CD4-positive, alpha-beta T cell (primary cell): ENCODE measurements at regions not wholly inside any gene's neighbourhood (a gene's known extent, or its start where the extent isn't known, plus 50 kb on each side); places are given as distances from the start of the nearest gene placed in this dataset.

Source experiments
- ATAC-seq: fragments of 200-7000 bp; cut with Tn5 transposase; one replicate; pipeline ENCODE4 v1.10.0; 2022; ENCODE audit warnings: mild to moderate bottlenecking; ENCODE audit not compliant: poor library complexity
- CTCF ChIA-PET: fragments of 350-600 bp; sonication (Branson Sonifier 250); formaldehyde crosslinking; loops from one replicate; lab custom pipeline; 2021; ENCODE audit warnings: antibody characterized with exemption, inconsistent platforms; lab: Charles Lee
- POLR2A ChIA-PET: fragments of 350-600 bp; sonication (Branson Sonifier 250); formaldehyde crosslinking; loops from one replicate; lab custom pipeline; 2021; ENCODE audit warnings: antibody characterized with exemption, inconsistent platforms; lab: Charles Lee
- DNase-seq, 14 experiments: peaks; one replicate each; pipeline ENCODE4 v3.0.0-alpha.2; 2013 to 2020; ENCODE audit warnings: mixed read lengths in 2 of 14
- H3K27ac ChIP-seq, 2 donors: one replicate each; pipeline versions ENCODE4 v1.5.1 to v1.7.0; 2013; ENCODE audit warnings: low read length in 2 of 2, low read depth in 1 of 2, mild to moderate bottlenecking in 1 of 2
- H3K27me3 ChIP-seq, 2 experiments: 1 replicate in 1 of 2; 2 replicates in 1 of 2; pipeline versions ENCODE4 v1.6.1 to v1.7.0; 2013; ENCODE audit warnings: low read length in 2 of 2, control low read depth in 1 of 2, mild to moderate bottlenecking in 1 of 2, moderate library complexity in 1 of 2; ENCODE audit not compliant: insufficient read depth in 2 of 2, control insufficient read depth in 1 of 2
- H3K36me3 ChIP-seq: one replicate; pipeline ENCODE4 v1.6.1; 2013; ENCODE audit warnings: low read length, control low read depth; ENCODE audit not compliant: insufficient read depth
- H3K4me1 ChIP-seq: one replicate; pipeline ENCODE4 v1.6.1; 2013; ENCODE audit warnings: low read length, control low read depth; ENCODE audit not compliant: insufficient read depth
- H3K4me3 ChIP-seq: one replicate; pipeline ENCODE4 v1.5.1; 2013; ENCODE audit warnings: mild to moderate bottlenecking, low read length, moderate library complexity
- H3K9me3 ChIP-seq, 2 experiments: 1 replicate in 1 of 2; 2 replicates in 1 of 2; pipeline versions ENCODE4 v1.6.1 to v1.7.0; 2013; ENCODE audit warnings: low read length in 2 of 2, mild to moderate bottlenecking in 2 of 2, control low read depth in 1 of 2, moderate library complexity in 1 of 2; ENCODE audit not compliant: control insufficient read depth in 1 of 2, insufficient read depth in 1 of 2
- H3K27ac Mint-ChIP-seq: one replicate; pipeline ENCODE4 v1.8.0; 2020; ENCODE audit warnings: mixed read lengths
- H3K27me3 Mint-ChIP-seq: one replicate; pipeline ENCODE4 v1.8.0; 2021; ENCODE audit warnings: mixed read lengths
- H3K36me3 Mint-ChIP-seq: one replicate; pipeline ENCODE4 v1.8.0; 2021; ENCODE audit warnings: low read depth, mixed read lengths
- H3K4me1 Mint-ChIP-seq: one replicate; pipeline ENCODE4 v1.8.0; 2021; ENCODE audit warnings: low read depth, mixed read lengths
- H3K4me3 Mint-ChIP-seq: one replicate; pipeline ENCODE4 v1.8.0; 2020; ENCODE audit warnings: mild to moderate bottlenecking, mixed read lengths
- H3K9me3 Mint-ChIP-seq: one replicate; pipeline ENCODE4 v1.8.0; 2020; ENCODE audit warnings: mixed read lengths
- intact Hi-C, 2 experiments: fragments of 100-400 bp; cut with DNase I in 1 of 2; cut with micrococcal nuclease in 1 of 2; formaldehyde crosslinking; loops; one replicate each; pipeline versions ENCODE4 v1.15.1 to v1.9.0; 2023 to 2025; cut with DNase I, micrococcal nuclease
- TF ChIP-seq, protein P1 (sequence below): fragments of 200-600 bp; IDR thresholded peaks from one replicate; pipeline ENCODE4 v1.8.0; 2022; ENCODE audit warnings: antibody characterized with exemption, mild to moderate bottlenecking

DNA sequence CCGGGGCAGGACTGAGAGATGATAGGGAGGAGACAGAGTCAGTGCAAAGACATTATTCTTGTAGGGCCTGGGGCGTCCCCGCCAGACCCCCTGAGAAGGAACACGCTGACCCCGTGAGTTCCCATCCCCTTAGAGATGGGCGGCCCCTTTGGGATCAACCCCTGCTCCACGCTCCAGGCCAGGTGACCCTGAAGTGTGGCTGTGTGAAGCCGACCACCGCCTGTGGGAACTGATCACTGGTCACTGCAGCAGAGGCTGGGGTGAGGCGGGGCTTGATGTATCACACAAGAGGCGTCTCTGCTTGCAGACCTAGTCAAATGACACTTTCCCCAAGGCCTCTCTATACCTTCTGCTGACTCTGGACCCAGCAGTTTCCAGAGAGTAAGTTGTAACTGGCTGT lies 157.4 kb upstream of the TWIST2 start:
- peaks cover 0 to 4% of the 10 kb centered on the region in 2 experiments for H3K9me3 ChIP-seq
- TF ChIP-seq, protein P1, sequence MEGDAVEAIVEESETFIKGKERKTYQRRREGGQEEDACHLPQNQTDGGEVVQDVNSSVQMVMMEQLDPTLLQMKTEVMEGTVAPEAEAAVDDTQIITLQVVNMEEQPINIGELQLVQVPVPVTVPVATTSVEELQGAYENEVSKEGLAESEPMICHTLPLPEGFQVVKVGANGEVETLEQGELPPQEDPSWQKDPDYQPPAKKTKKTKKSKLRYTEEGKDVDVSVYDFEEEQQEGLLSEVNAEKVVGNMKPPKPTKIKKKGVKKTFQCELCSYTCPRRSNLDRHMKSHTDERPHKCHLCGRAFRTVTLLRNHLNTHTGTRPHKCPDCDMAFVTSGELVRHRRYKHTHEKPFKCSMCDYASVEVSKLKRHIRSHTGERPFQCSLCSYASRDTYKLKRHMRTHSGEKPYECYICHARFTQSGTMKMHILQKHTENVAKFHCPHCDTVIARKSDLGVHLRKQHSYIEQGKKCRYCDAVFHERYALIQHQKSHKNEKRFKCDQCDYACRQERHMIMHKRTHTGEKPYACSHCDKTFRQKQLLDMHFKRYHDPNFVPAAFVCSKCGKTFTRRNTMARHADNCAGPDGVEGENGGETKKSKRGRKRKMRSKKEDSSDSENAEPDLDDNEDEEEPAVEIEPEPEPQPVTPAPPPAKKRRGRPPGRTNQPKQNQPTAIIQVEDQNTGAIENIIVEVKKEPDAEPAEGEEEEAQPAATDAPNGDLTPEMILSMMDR: no peak
- CTCF ChIA-PET: no interaction called here
- no peak for DNase-seq
- H3K9me3 Mint-ChIP-seq: no peaks in the 10 kb centered on the region
- intact Hi-C loops: no loop called here
- no peak overlapping the region for H3K4me3 Mint-ChIP-seq
- peaks cover 0 to 10% of the 10 kb centered on the region in 2 experiments for H3K27me3 ChIP-seq
- H3K4me1 ChIP-seq: no peaks in the 10 kb centered on the region
- no peaks in the 10 kb centered on the region for H3K4me1 Mint-ChIP-seq
- no peak overlapping the region for H3K27ac ChIP-seq
- H3K36me3 Mint-ChIP-seq: no peaks in the 10 kb centered on the region
- POLR2A ChIA-PET: no interaction called here
- peaks cover 27% of the 10 kb centered on the region for H3K27me3 Mint-ChIP-seq
- H3K27ac Mint-ChIP-seq: no peak overlapping the region
- ATAC-seq: no peak
- H3K4me3 ChIP-seq: no peak overlapping the region
- no peaks in the 10 kb centered on the region for H3K36me3 ChIP-seq

DNA sequence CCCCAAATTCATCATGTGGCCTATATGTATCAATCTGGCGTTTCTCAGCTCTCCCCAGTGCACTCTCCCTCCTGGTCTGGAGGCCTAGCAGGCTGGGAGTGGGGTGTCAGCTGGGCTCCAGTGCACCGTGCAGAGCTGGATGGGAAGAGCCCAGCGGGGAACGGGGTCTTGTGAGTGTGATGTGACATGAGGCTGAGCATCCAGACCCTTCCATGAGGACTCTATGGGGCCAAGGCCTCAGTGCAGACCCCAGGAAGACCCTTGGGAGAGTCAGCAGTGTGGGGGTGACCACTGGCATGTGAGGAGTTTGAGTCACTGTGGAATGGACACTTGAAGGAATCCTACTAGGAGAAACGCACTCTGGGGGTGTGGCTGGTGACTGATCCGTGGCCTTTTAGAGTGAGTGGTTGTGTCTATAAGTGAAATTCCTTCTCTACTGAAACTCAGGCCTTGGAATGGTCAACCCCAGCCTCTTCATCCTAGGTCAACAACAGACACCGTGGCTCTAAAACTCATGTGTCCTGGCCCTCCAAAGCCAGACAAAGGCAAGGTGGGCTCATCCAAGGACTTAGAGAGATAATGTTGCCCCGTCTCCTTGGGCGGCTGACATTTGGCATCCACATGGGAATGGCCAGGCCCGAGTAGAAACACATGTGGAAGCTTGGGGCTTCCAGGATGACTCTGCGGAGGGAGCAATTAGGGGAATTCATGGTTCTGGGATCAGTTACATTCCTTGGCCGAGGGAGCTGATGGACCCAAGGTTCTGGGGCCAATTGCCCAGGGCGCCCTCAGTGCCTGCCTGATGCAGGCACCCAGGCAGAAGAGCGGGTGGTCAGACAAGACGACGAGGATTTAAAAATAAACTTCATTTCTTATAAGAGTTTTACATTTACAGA lies 156.0 kb upstream of the TWIST2 start:
- Histone ChIP-seq H3K4me3 (no peak overlapping the region), H3K4me1 (no peaks in the 10 kb centered on the region), H3K9me3 (peaks cover 0 to 4% of the 10 kb centered on the region in 2 experiments), H3K27me3 (peaks cover 0 to 6% of the 10 kb centered on the region in 2 experiments), H3K27ac (no peak overlapping the region), H3K36me3 (no peaks in the 10 kb centered on the region)
- Mint-ChIP-seq H3K4me1 (no peaks in the 10 kb centered on the region), H3K9me3 (no peaks in the 10 kb centered on the region), H3K27me3 (peaks cover 15% of the 10 kb centered on the region), H3K27ac (no peak overlapping the region), H3K36me3 (no peaks in the 10 kb centered on the region), H3K4me3 (no peak overlapping the region)
- ATAC-seq (no peak), DNase-seq (no peak)
- TF ChIP-seq, protein P1: no peak
- ChIA-PET POLR2A (no interaction called here), CTCF (no interaction called here)
- intact Hi-C loops: no loop called here

DNA sequence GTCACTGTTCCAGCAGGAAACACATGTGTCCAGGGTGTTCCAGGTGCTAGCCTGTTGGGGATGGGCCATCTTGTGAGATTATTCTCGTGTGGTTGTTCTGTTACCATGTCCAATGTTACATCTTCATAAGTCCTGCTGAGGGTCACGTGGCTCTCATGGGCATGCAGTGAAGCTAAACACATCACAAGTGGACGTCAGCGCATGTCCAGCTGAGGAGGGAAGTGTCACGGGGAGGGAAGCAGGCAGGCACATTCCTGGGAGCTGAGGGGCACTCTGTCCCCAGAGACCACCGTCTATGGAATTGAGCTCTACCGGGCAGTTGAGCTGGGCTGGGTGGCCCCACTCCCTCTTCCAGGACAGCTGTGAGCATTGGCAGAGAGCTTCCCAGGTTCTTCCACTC lies 155.3 kb upstream of the TWIST2 start:
- H3K9me3 Mint-ChIP-seq: no peaks in the 10 kb centered on the region
- ATAC-seq (no peak), DNase-seq (no peak)
- no peaks in the 10 kb centered on the region for H3K4me1 ChIP-seq
- peaks cover 0 to 6% of the 10 kb centered on the region in 2 experiments for H3K27me3 ChIP-seq
- H3K4me1 Mint-ChIP-seq: no peaks in the 10 kb centered on the region
- POLR2A ChIA-PET: no interaction called here
- H3K9me3 ChIP-seq: peaks cover 0 to 4% of the 10 kb centered on the region in 2 experiments
- peaks cover 9% of the 10 kb centered on the region for H3K27me3 Mint-ChIP-seq
- no peak overlapping the region for H3K27ac Mint-ChIP-seq
- CTCF ChIA-PET: no interaction called here
- TF ChIP-seq, protein P1: no peak
- H3K36me3 ChIP-seq: no peaks in the 10 kb centered on the region
- H3K36me3 Mint-ChIP-seq: no peaks in the 10 kb centered on the region
- no peak overlapping the region for H3K4me3 ChIP-seq
- intact Hi-C loops: no loop called here
- H3K27ac ChIP-seq: no peak overlapping the region
- H3K4me3 Mint-ChIP-seq: no peak overlapping the region
